Endothelial cell of umbilical vein (primary cell): ENCODE measurements at regions not wholly inside any gene's neighbourhood (a gene's known extent, or its start where the extent isn't known, plus 50 kb on each side); places are given as distances from the start of the nearest gene placed in this dataset.

ENCODE experiments used
- BruUV-seq: library from RNA; stranded (reverse); fragments of 400-500 nt; replicated peaks from 2 replicates; lab custom pipeline; 2021; lab: Mats Ljungman, UMichigan
- CTCF ChIA-PET: fragments of 300-600, 350-600 bp; sonication (Branson Sonifier 250); formaldehyde crosslinking; loops from one replicate; lab custom pipeline; 2021; ENCODE audit warnings: antibody characterized with exemption, inconsistent platforms; lab: Charles Lee
- POLR2A ChIA-PET: fragments of 300-600, 350-600 bp; sonication (Branson Sonifier 250); formaldehyde crosslinking; loops from one replicate; lab custom pipeline; 2021; ENCODE audit warnings: antibody characterized with exemption, inconsistent platforms; lab: Charles Lee
- DNase-seq: peaks from one replicate; pipeline ENCODE4 v3.0.0-alpha.2; 2011; ENCODE audit warnings: low read depth, low spot score
- FAIRE-seq: peaks from 2 replicates; lab custom pipeline; 2011; peaks lifted over from hg19 to GRCh38; lab: Jason Lieb, UNC
- H2AFZ ChIP-seq: 2 replicates; pipeline ENCODE4 v1.6.0; 2012; ENCODE audit warnings: low read depth, low read length, control low read depth, inconsistent platforms
- H3K27ac ChIP-seq: 2 replicates; pipeline ENCODE4 v1.5.1; 2011; ENCODE audit warnings: low read depth, mild to moderate bottlenecking, control low read depth, low read length, moderate library complexity; ENCODE audit not compliant: insufficient read depth
- H3K27me3 ChIP-seq, 2 experiments: 2 replicates each; pipeline versions ENCODE4 v1.6.0 to v1.6.1; 2011; ENCODE audit warnings: low read length in 2 of 2, mixed read lengths in 1 of 2; ENCODE audit not compliant: control insufficient read depth in 2 of 2, insufficient read depth in 2 of 2
- H3K36me3 ChIP-seq, 2 experiments: 2 replicates in 1 of 2; 3 replicates in 1 of 2; pipeline ENCODE4 v1.5.1; 2011; ENCODE audit warnings: low read length in 2 of 2, mild to moderate bottlenecking in 1 of 2, moderate library complexity in 1 of 2; ENCODE audit not compliant: control insufficient read depth in 2 of 2, insufficient read depth in 2 of 2; ENCODE audit errors: extremely low read depth in 1 of 2
- H3K4me1 ChIP-seq: 3 replicates; pipeline ENCODE4 v1.5.1; 2011; ENCODE audit warnings: mild to moderate bottlenecking, low read length; ENCODE audit not compliant: control insufficient read depth, insufficient read depth; ENCODE audit errors: extremely low read depth
- H3K4me2 ChIP-seq: 2 replicates; pipeline ENCODE4 v1.6.1; 2011; ENCODE audit warnings: low read length, control low read depth, mixed read lengths; ENCODE audit not compliant: insufficient read depth
- H3K4me3 ChIP-seq, 3 experiments: fragments of 200-600 bp in 1 of 3; sonication (generic), shearing (Covaris generic) in 1 of 3; replicated peaks in 1 of 3; 2 replicates each; pipeline ENCODE4 v1.5.1; 2011 to 2016; ENCODE audit warnings: control low read depth in 3 of 3, low read length in 3 of 3, mild to moderate bottlenecking in 2 of 3, inconsistent platforms in 1 of 3, low read depth in 1 of 3, moderate library complexity in 1 of 3; ENCODE audit not compliant: insufficient read depth in 1 of 3
- H3K79me2 ChIP-seq: 2 replicates; pipeline ENCODE4 v1.6.0; 2012; ENCODE audit warnings: low read length, inconsistent platforms; ENCODE audit not compliant: control insufficient read depth, insufficient read depth
- H3K9ac ChIP-seq: replicated peaks from 2 replicates; pipeline ENCODE3; 2011; ENCODE audit warnings: low read length, control low read depth; ENCODE audit not compliant: insufficient read depth; ENCODE audit errors: extremely low read depth
- H3K9me1 ChIP-seq: replicated peaks from 3 replicates; pipeline ENCODE4 v1.6.0; 2011; ENCODE audit warnings: mild to moderate bottlenecking, low read length; ENCODE audit not compliant: control insufficient read depth, insufficient read depth; ENCODE audit errors: extremely low read depth
- H3K9me3 ChIP-seq: replicated peaks from 2 replicates; pipeline ENCODE4 v1.5.1; 2012; ENCODE audit warnings: low read length, inconsistent platforms; ENCODE audit not compliant: control insufficient read depth, insufficient read depth
- H4K20me1 ChIP-seq: replicated peaks from 2 replicates; pipeline ENCODE3; 2011; ENCODE audit warnings: mild to moderate bottlenecking, low read length; ENCODE audit not compliant: control insufficient read depth, insufficient read depth; ENCODE audit errors: extremely low read depth
- EZH2 ChIP-seq: IDR thresholded peaks from 2 replicates; pipeline ENCODE4 v1.6.1; 2012; ENCODE audit warnings: borderline replicate concordance, low read depth, mild to moderate bottlenecking, moderate library complexity, low read length, inconsistent platforms; ENCODE audit not compliant: severe bottlenecking
- FOS ChIP-seq: IDR thresholded peaks from 2 replicates; pipeline ENCODE4 v1.6.1; 2011; ENCODE audit warnings: mild to moderate bottlenecking, low read length, moderate library complexity, borderline replicate concordance; ENCODE audit not compliant: insufficient read depth
- GATA2 ChIP-seq: IDR thresholded peaks from 2 replicates; pipeline ENCODE4 v1.7.0; 2011; ENCODE audit warnings: low read depth, mild to moderate bottlenecking, moderate library complexity, mixed read lengths, low read length; ENCODE audit not compliant: insufficient read length, insufficient read depth
- JUN ChIP-seq: IDR thresholded peaks from 2 replicates; pipeline ENCODE4 v1.6.1; 2011; ENCODE audit warnings: borderline replicate concordance, low read depth; ENCODE audit not compliant: insufficient read length, insufficient read depth
- MYC ChIP-seq: IDR thresholded peaks from one replicate; pipeline ENCODE4 v1.6.1; 2011; ENCODE audit warnings: mild to moderate bottlenecking, low read depth, low read length
- POLR2A ChIP-seq: IDR thresholded peaks from 2 replicates; pipeline ENCODE4 v1.6.1; 2012; ENCODE audit warnings: low read depth, mild to moderate bottlenecking, control low read depth, low read length
- POLR2AphosphoS5 ChIP-seq: IDR thresholded peaks from 2 replicates; pipeline ENCODE4 v1.6.1; 2012; ENCODE audit warnings: low read depth, mild to moderate bottlenecking, control low read depth, low read length, moderate library complexity; ENCODE audit not compliant: insufficient read depth
- dilution Hi-C: fragments of 300-500 bp; cut with MboI; formaldehyde crosslinking; loops from one replicate; pipeline ENCODE4 v1.15.0; 2019; ENCODE audit warnings: low sequenced_read_pairs; ENCODE audit not compliant: extremely low pct_ligation_motif_present
- intact Hi-C: fragments of 100-400 bp; cut with micrococcal nuclease; formaldehyde crosslinking; loops from one replicate; pipeline ENCODE4 v1.10.0; 2022
- TF ChIP-seq, protein P1 (sequence below), 2 donors: IDR thresholded peaks; 1 replicate in 1 of 2; 2 replicates in 1 of 2; pipeline ENCODE4 v1.5.1; 2011; ENCODE audit warnings: low read length in 2 of 2, mild to moderate bottlenecking in 2 of 2, moderate library complexity in 2 of 2, control low read depth in 1 of 2, inconsistent platforms in 1 of 2, low read depth in 1 of 2; ENCODE audit not compliant: insufficient read depth in 1 of 2; ENCODE audit errors: extremely low read depth in 1 of 2
- TF ChIP-seq, protein P2 (sequence below): IDR thresholded peaks from 2 replicates; pipeline ENCODE4 v1.6.1; 2011; ENCODE audit not compliant: insufficient read depth, insufficient read length

DNA sequence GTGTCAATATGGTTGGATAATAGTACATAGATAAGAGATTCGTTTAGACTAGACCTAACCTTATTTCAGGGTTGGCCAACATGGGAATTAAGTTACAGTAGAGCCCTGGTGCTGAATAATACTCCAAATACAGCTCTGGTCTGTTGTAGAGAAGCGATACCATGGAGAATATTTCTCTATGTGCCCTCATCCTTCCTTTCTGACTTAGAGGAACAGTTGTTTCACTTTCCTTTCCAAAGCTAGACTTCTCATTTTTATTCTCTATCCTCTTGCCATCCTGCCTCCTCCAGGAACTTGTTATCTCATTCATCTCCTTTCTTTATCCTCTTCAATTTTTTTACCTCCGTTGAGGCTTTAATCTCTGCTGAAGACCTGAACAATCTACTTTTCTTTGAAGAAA is 68.9 kb downstream of the EDN1 start:
- POLR2A ChIA-PET = no interaction called here
- H3K9me3 ChIP-seq = no peaks in the 10 kb centered on the region
- H2AFZ ChIP-seq = no peak overlapping the region
- no peaks in the 10 kb centered on the region for H3K27me3 ChIP-seq
- CTCF ChIA-PET = interaction anchor here (1.1 to 1.7 kb wide), 3 partner anchors 24 to 244 kb away, joined by 3 to 5 read pairs (median 4); partner anchors contain the start of gene EDN1
- peaks cover 8% of the 10 kb centered on the region for H3K4me1 ChIP-seq
- dilution Hi-C loops = no loop called here
- H3K36me3 ChIP-seq = no peaks in the 10 kb centered on the region
- TF ChIP-seq, protein P1, sequence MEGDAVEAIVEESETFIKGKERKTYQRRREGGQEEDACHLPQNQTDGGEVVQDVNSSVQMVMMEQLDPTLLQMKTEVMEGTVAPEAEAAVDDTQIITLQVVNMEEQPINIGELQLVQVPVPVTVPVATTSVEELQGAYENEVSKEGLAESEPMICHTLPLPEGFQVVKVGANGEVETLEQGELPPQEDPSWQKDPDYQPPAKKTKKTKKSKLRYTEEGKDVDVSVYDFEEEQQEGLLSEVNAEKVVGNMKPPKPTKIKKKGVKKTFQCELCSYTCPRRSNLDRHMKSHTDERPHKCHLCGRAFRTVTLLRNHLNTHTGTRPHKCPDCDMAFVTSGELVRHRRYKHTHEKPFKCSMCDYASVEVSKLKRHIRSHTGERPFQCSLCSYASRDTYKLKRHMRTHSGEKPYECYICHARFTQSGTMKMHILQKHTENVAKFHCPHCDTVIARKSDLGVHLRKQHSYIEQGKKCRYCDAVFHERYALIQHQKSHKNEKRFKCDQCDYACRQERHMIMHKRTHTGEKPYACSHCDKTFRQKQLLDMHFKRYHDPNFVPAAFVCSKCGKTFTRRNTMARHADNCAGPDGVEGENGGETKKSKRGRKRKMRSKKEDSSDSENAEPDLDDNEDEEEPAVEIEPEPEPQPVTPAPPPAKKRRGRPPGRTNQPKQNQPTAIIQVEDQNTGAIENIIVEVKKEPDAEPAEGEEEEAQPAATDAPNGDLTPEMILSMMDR (IDR thresholded peaks at IDR 0.05; ENCODE audit: extremely low read depth in 1 of 2, insufficient read depth in 1 of 2, low read depth in 1 of 2, low read length in 2 of 2) = no peak
- TF ChIP-seq, protein P2, sequence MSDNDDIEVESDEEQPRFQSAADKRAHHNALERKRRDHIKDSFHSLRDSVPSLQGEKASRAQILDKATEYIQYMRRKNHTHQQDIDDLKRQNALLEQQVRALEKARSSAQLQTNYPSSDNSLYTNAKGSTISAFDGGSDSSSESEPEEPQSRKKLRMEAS = no peak
- no peak for TF ChIP-seq FOS
- no peak for TF ChIP-seq GATA2
- TF ChIP-seq POLR2AphosphoS5 = no peak
- TF ChIP-seq MYC = no peak
- no peak for TF ChIP-seq POLR2A
- TF ChIP-seq EZH2 = no peak
- no peak for TF ChIP-seq JUN
- BruUV-seq = no TSS peak
- H3K79me2 ChIP-seq = no peaks in the 10 kb centered on the region
- intact Hi-C loops = no loop called here
- no peak overlapping the region for H3K27ac ChIP-seq
- no peak for FAIRE-seq
- no peak for DNase-seq
- no peak overlapping the region for H3K9ac ChIP-seq
- H3K4me2 ChIP-seq = no peak overlapping the region
- H4K20me1 ChIP-seq = no peaks in the 10 kb centered on the region
- no peak overlapping the region for H3K4me3 ChIP-seq
- H3K9me1 ChIP-seq = no peaks in the 10 kb centered on the region
